H1 (cell line): ENCODE measurements at regions not wholly inside any gene's neighbourhood (a gene's known extent, or its start where the extent isn't known, plus 50 kb on each side); places are given as distances from the start of the nearest gene placed in this dataset.

Source experiments
- CTCF ChIA-PET: fragments of 300-600 bp; sonication (Branson Sonifier 250); formaldehyde crosslinking; loops from one replicate; lab custom pipeline; 2021; ENCODE audit not compliant: partially characterized antibody; lab: Charles Lee
- POLR2A ChIA-PET: fragments of 300-600 bp; sonication (Branson Sonifier 250); formaldehyde crosslinking; loops from one replicate; lab custom pipeline; 2021; ENCODE audit warnings: inconsistent platforms; ENCODE audit not compliant: partially characterized antibody; lab: Charles Lee
- DNase-seq, 2 experiments: peaks; one replicate each; pipeline versions ENCODE4 v3.0.0 to v3.0.0-alpha.2; 2010 to 2022; ENCODE audit warnings: low spot score in 2 of 2, low read depth in 1 of 2, mixed read lengths in 1 of 2
- FAIRE-seq: peaks from 2 replicates; lab custom pipeline; 2011; peaks lifted over from hg19 to GRCh38; lab: Jason Lieb, UNC
- H2AFZ ChIP-seq: 2 replicates; pipeline ENCODE4 v1.8.1; 2012; ENCODE audit warnings: low read length, inconsistent platforms
- H2AK5ac ChIP-seq: 2 replicates; pipeline ENCODE4 v1.6.1; 2013; ENCODE audit warnings: low read depth, low read length
- H2BK120ac ChIP-seq: replicated peaks from 2 replicates; pipeline ENCODE3; 2013; ENCODE audit warnings: low read depth, low read length, inconsistent platforms
- H2BK12ac ChIP-seq: 2 replicates; pipeline ENCODE4 v1.6.1; 2013; ENCODE audit warnings: low read depth, low read length
- H2BK15ac ChIP-seq: 2 replicates; pipeline ENCODE4 v1.6.1; 2013; ENCODE audit warnings: low read length
- H2BK20ac ChIP-seq: 2 replicates; pipeline ENCODE4 v1.6.1; 2013; ENCODE audit warnings: low read length
- H2BK5ac ChIP-seq: 2 replicates; pipeline ENCODE4 v1.6.1; 2013; ENCODE audit warnings: low read depth, low read length
- H3K14ac ChIP-seq: 2 replicates; pipeline ENCODE4 v1.6.1; 2013; ENCODE audit warnings: inconsistent platforms; ENCODE audit not compliant: insufficient read length
- H3K18ac ChIP-seq: 2 replicates; pipeline ENCODE4 v1.6.1; 2013; ENCODE audit warnings: low read length; ENCODE audit errors: extremely low read depth
- H3K23ac ChIP-seq: 2 replicates; pipeline ENCODE4 v1.6.1; 2013; ENCODE audit warnings: inconsistent platforms; ENCODE audit not compliant: insufficient read length
- H3K23me2 ChIP-seq: 2 replicates; pipeline ENCODE4 v1.6.1; 2013; ENCODE audit warnings: low read depth, low read length
- H3K27ac ChIP-seq: 2 replicates; pipeline ENCODE4 v1.6.1; 2011; ENCODE audit warnings: low read depth, low read length, inconsistent platforms
- H3K27me3 ChIP-seq, 4 experiments: replicated peaks in 1 of 4; 1 replicate in 1 of 4; 2 replicates in 3 of 4; pipeline versions ENCODE4 v1.6.1 to v1.8.1; 2011 to 2013; ENCODE audit warnings: low read length in 3 of 4, mild to moderate bottlenecking in 3 of 4, inconsistent platforms in 2 of 4, mixed read lengths in 2 of 4, moderate library complexity in 1 of 4; ENCODE audit not compliant: control insufficient read depth in 3 of 4, insufficient read depth in 3 of 4; ENCODE audit errors: extremely low read depth in 1 of 4
- H3K36me3 ChIP-seq, 4 experiments: 2 replicates each; pipeline versions ENCODE4 v1.6.1 to v1.8.1; 2011 to 2013; ENCODE audit warnings: mild to moderate bottlenecking in 4 of 4, low read length in 3 of 4, moderate library complexity in 2 of 4, control low read depth in 1 of 4, inconsistent platforms in 1 of 4; ENCODE audit not compliant: insufficient read depth in 4 of 4, control insufficient read depth in 2 of 4
- H3K4ac ChIP-seq: replicated peaks from 2 replicates; pipeline ENCODE3; 2013; ENCODE audit warnings: low read length, low read depth, mixed read lengths, inconsistent platforms; ENCODE audit not compliant: insufficient read length
- H3K4me1 ChIP-seq, 4 experiments: replicated peaks in 1 of 4; 1 replicate in 1 of 4; 2 replicates in 3 of 4; pipeline versions ENCODE4 v1.6.1 to v1.8.1; 2011 to 2013; ENCODE audit warnings: low read length in 3 of 4, inconsistent platforms in 2 of 4, mixed read lengths in 1 of 4; ENCODE audit not compliant: insufficient read depth in 4 of 4, control insufficient read depth in 3 of 4
- H3K4me2 ChIP-seq, 2 experiments: 2 replicates each; pipeline versions ENCODE4 v1.6.1 to v1.8.1; 2011 to 2013; ENCODE audit warnings: low read depth in 2 of 2, low read length in 2 of 2, control low read depth in 1 of 2, inconsistent platforms in 1 of 2, mild to moderate bottlenecking in 1 of 2; ENCODE audit not compliant: insufficient read depth in 1 of 2
- H3K4me3 ChIP-seq, 4 experiments: fragments of 200-600, 300-600 bp in 1 of 4; sonication (generic), shearing (Covaris generic), sonication (Bioruptor Twin) in 1 of 4; 2 replicates each; pipeline versions ENCODE4 v1.5.1 to v1.8.1; 2011 to 2016; ENCODE audit warnings: low read length in 4 of 4, low read depth in 3 of 4, control low read depth in 2 of 4, inconsistent platforms in 2 of 4, mild to moderate bottlenecking in 2 of 4, mixed read lengths in 1 of 4, moderate library complexity in 1 of 4; ENCODE audit not compliant: insufficient read depth in 2 of 4; ENCODE audit errors: extremely low read depth in 1 of 4
- H3K56ac ChIP-seq: replicated peaks from 2 replicates; pipeline ENCODE3; 2013; ENCODE audit warnings: low read depth, mild to moderate bottlenecking, mixed read lengths, low read length, inconsistent platforms; ENCODE audit not compliant: insufficient read length
- H3K79me1 ChIP-seq: 2 replicates; pipeline ENCODE4 v1.6.1; 2013; ENCODE audit warnings: low read depth, low read length, control low read depth
- H3K79me2 ChIP-seq, 2 experiments: 2 replicates each; pipeline versions ENCODE4 v1.6.1 to v1.8.1; 2012 to 2013; ENCODE audit warnings: low read length in 2 of 2, mild to moderate bottlenecking in 2 of 2, inconsistent platforms in 1 of 2; ENCODE audit not compliant: insufficient read depth in 2 of 2, control insufficient read depth in 1 of 2
- H3K9ac ChIP-seq, 4 experiments: replicated peaks in 1 of 4; 1 replicate in 1 of 4; 2 replicates in 3 of 4; pipeline versions ENCODE4 v1.6.1 to v1.8.1; 2011 to 2013; ENCODE audit warnings: low read depth in 3 of 4, low read length in 3 of 4, control low read depth in 2 of 4, mild to moderate bottlenecking in 2 of 4, moderate library complexity in 2 of 4, inconsistent platforms in 1 of 4; ENCODE audit errors: extremely low read depth in 1 of 4
- H3K9me3 ChIP-seq, 2 experiments: 2 replicates each; pipeline versions ENCODE4 v1.6.1 to v1.8.1; 2012 to 2013; ENCODE audit warnings: mild to moderate bottlenecking in 2 of 2, moderate library complexity in 2 of 2, control low read depth in 1 of 2, inconsistent platforms in 1 of 2, low read depth in 1 of 2, low read length in 1 of 2, mixed read lengths in 1 of 2; ENCODE audit not compliant: insufficient read depth in 2 of 2
- H4K20me1 ChIP-seq, 2 experiments: replicated peaks in 1 of 2; 2 replicates each; pipeline versions ENCODE3 to v1.8.1; 2011 to 2013; ENCODE audit warnings: inconsistent platforms in 2 of 2, low read length in 2 of 2, mild to moderate bottlenecking in 1 of 2; ENCODE audit not compliant: insufficient read depth in 2 of 2, control insufficient read depth in 1 of 2
- H4K5ac ChIP-seq: 2 replicates; pipeline ENCODE4 v1.6.1; 2013; ENCODE audit warnings: low read length, low read depth, mixed read lengths, inconsistent platforms; ENCODE audit not compliant: insufficient read length
- H4K8ac ChIP-seq: 2 replicates; pipeline ENCODE4 v1.8.0; 2013; ENCODE audit warnings: mild to moderate bottlenecking, moderate library complexity, low read length, inconsistent platforms; ENCODE audit not compliant: insufficient read depth; ENCODE audit errors: extremely low read depth
- H4K91ac ChIP-seq: replicated peaks from 2 replicates; pipeline ENCODE3; 2013; ENCODE audit warnings: low read length, mixed read lengths, inconsistent platforms; ENCODE audit not compliant: insufficient read length
- BACH1 ChIP-seq: IDR thresholded peaks from 2 replicates; pipeline ENCODE4 v1.6.1; 2012; ENCODE audit warnings: low read length, improper control_type of control experiment
- CREB1 ChIP-seq: IDR thresholded peaks from 2 replicates; pipeline ENCODE4 v1.6.1; 2012; ENCODE audit warnings: inconsistent platforms
- GABPA ChIP-seq: IDR thresholded peaks from 2 replicates; pipeline ENCODE4 v1.6.1; 2011; ENCODE audit warnings: mild to moderate bottlenecking, low read length, moderate library complexity, borderline replicate concordance; ENCODE audit not compliant: insufficient read depth
- MAX ChIP-seq: IDR thresholded peaks from 2 replicates; pipeline ENCODE4 v1.6.1; 2012; ENCODE audit warnings: inconsistent platforms
- POLR2AphosphoS5 ChIP-seq: IDR thresholded peaks from 2 replicates; pipeline ENCODE4 v1.6.1; 2011; ENCODE audit warnings: low read depth, low read length
- RBBP5 ChIP-seq: IDR thresholded peaks from 2 replicates; pipeline ENCODE4 v1.7.1; 2012; ENCODE audit warnings: low read depth, mild to moderate bottlenecking, inconsistent platforms, low read length, moderate library complexity, borderline replicate concordance
- SUZ12 ChIP-seq: fragments of 200-600 bp; sonication (generic); IDR thresholded peaks from 2 replicates; pipeline ENCODE4 v1.6.1; 2012; ENCODE audit warnings: mild to moderate bottlenecking, inconsistent platforms, low read length, moderate library complexity, mixed read lengths
- TCF12 ChIP-seq: IDR thresholded peaks from 2 replicates; pipeline ENCODE4 v1.6.1; 2011; ENCODE audit warnings: low read depth, mild to moderate bottlenecking, low read length
- WGBS, 2 experiments: shearing (Covaris generic) in 1 of 2; methylation state at CpG; one replicate each; pipeline versions ENCODE4 v1.1.6 to v1.1.7; 2013 to 2015; ENCODE audit warnings: low lambda C conversion rate in 2 of 2, mixed read lengths in 2 of 2, inconsistent platforms in 1 of 2, low coverage in 1 of 2, missing lambda C conversion rate in 1 of 2; ENCODE audit not compliant: insufficient replicate concordance in 2 of 2, insufficient coverage in 1 of 2, insufficient read length in 1 of 2; ENCODE audit errors: extremely low coverage in 1 of 2, missing lambda C conversion rate in 1 of 2; 5-methylcytosine and 5-hydroxymethylcytosine counted together

- Histone ChIP-seq H2AFZ (no peak overlapping the region), H2AK5ac (no peak overlapping the region), H3K27me3 (no peaks in the 10 kb centered on the region), H3K4me3 (no peak overlapping the region), H4K5ac (no peak overlapping the region), H4K20me1 (no peaks in the 10 kb centered on the region), H3K9me3 (no peaks in the 10 kb centered on the region), H3K79me2 (no peaks in the 10 kb centered on the region), H3K27ac (no peak overlapping the region), H3K4me2 (no peak overlapping the region), H3K36me3 (no peaks in the 10 kb centered on the region), H3K79me1 (no peaks in the 10 kb centered on the region), H2BK12ac (no peak overlapping the region), H4K91ac (no peak overlapping the region), H2BK20ac (no peak overlapping the region), H2BK120ac (no peak overlapping the region), H3K4me1 (no peaks in the 10 kb centered on the region), H4K8ac (no peak overlapping the region), H2BK5ac (no peak overlapping the region), H3K56ac (no peak overlapping the region), H3K18ac (no peak overlapping the region), H3K14ac (no peak overlapping the region), H3K23me2 (no peaks in the 10 kb centered on the region), H3K23ac (no peak overlapping the region), H3K9ac (no peak overlapping the region), H2BK15ac (no peak overlapping the region), H3K4ac (no peak overlapping the region)
- 84% methylated on average over 1 of the region's 1 CpG; no CpG with 5 or more reads in 1 of the 2 experiments for WGBS, 2 experiments
- DNase-seq = no peak
- ChIA-PET POLR2A (no interaction called here), CTCF (no interaction called here)
- no peak for TF ChIP-seq BACH1
- no peak for TF ChIP-seq POLR2AphosphoS5
- no peak for TF ChIP-seq MAX
- no peak for TF ChIP-seq TCF12
- TF ChIP-seq GABPA = no peak
- no peak for TF ChIP-seq CREB1
- TF ChIP-seq SUZ12 = no peak
- TF ChIP-seq RBBP5 = no peak
- no peak for FAIRE-seq
Observed at GRCh38 chr6:62480544-62480943, 194.5 kb upstream of the KHDRBS2 start.
